BJ (cell line): ENCODE measurements at regions not wholly inside any gene's neighbourhood (a gene's known extent, or its start where the extent isn't known, plus 50 kb on each side); places are given as distances from the start of the nearest gene placed in this dataset.

Experiments
- CTCF ChIA-PET: fragments of 350-600 bp; formaldehyde crosslinking; extraction: SDS; loops from one replicate; lab custom pipeline; 2021; ENCODE audit warnings: antibody characterized with exemption, inconsistent platforms; lab: Yijun Ruan, JAX
- POLR2A ChIA-PET: fragments of 300-600 bp; sonication (Branson Sonifier 250); formaldehyde crosslinking; extraction: SDS; loops from one replicate; lab custom pipeline; 2021; ENCODE audit warnings: antibody characterized with exemption; lab: Charles Lee
- DNase-seq: peaks from one replicate; pipeline ENCODE4 v3.0.0-alpha.2; 2011; ENCODE audit warnings: low read depth
- H3K27me3 ChIP-seq: 2 replicates; pipeline ENCODE4 v1.6.0; 2011; ENCODE audit warnings: low read length; ENCODE audit not compliant: control insufficient read depth, insufficient read depth
- H3K36me3 ChIP-seq: 2 replicates; pipeline ENCODE4 v1.5.1; 2011; ENCODE audit warnings: low read length; ENCODE audit not compliant: control insufficient read depth, insufficient read depth
- H3K4me3 ChIP-seq: 2 replicates; pipeline ENCODE4 v1.5.1; 2011; ENCODE audit warnings: low read depth, mild to moderate bottlenecking, control low read depth, low read length
- TF ChIP-seq, protein P1 (sequence below): IDR thresholded peaks from 2 replicates; pipeline ENCODE4 v1.5.1; 2011; ENCODE audit warnings: low read depth, mild to moderate bottlenecking, control low read depth, inconsistent platforms, low read length, moderate library complexity; ENCODE audit not compliant: insufficient read depth

DNA sequence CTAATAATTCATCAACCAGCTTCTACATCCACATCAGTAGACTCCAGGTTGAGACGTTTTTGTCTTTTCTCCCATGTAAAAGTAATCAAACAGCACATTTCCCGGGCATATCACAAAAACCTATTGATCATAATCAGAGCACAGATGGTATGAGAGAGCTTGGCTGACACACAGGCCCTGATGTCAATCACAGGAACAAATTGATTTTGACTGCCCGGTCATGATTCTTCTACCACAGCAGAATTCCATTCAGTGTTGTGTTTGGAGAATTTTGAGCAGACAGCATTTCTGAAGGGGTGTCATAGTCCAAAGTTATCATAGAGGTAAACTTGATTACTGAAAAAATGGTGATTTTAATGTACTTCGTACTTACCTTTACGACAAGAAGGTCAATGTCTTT is 351.1 kb downstream of the ZSWIM6 start:
- POLR2A ChIA-PET: no interaction called here
- H3K36me3 ChIP-seq: no peaks in the 10 kb centered on the region
- no peak for DNase-seq
- CTCF ChIA-PET: no interaction called here
- H3K4me3 ChIP-seq: no peak overlapping the region
- peaks cover 5% of the 10 kb centered on the region; the same call in 1 of the 2 replicates for H3K27me3 ChIP-seq
- TF ChIP-seq, protein P1, sequence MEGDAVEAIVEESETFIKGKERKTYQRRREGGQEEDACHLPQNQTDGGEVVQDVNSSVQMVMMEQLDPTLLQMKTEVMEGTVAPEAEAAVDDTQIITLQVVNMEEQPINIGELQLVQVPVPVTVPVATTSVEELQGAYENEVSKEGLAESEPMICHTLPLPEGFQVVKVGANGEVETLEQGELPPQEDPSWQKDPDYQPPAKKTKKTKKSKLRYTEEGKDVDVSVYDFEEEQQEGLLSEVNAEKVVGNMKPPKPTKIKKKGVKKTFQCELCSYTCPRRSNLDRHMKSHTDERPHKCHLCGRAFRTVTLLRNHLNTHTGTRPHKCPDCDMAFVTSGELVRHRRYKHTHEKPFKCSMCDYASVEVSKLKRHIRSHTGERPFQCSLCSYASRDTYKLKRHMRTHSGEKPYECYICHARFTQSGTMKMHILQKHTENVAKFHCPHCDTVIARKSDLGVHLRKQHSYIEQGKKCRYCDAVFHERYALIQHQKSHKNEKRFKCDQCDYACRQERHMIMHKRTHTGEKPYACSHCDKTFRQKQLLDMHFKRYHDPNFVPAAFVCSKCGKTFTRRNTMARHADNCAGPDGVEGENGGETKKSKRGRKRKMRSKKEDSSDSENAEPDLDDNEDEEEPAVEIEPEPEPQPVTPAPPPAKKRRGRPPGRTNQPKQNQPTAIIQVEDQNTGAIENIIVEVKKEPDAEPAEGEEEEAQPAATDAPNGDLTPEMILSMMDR: no peak

DNA sequence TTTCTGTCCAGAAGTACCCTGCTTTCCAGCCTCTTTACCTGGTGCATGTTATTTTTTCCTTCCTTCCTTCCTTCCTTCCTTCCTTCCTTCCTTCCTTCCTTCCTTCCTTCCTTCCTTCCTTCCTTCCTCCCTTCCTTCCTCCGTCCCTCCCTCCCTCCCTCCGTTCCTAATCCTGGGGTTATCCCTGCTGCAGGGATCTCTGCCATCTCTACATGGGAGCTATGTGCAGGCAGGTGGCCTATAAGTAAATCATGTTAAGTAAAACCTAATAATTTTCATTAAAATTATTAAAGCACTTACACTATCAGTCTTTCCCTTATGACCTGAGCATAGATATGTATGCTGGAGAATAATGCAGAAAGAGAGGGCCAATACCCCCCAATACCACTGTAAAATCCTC is 351.9 kb downstream of the ZSWIM6 start:
- TF ChIP-seq, protein P1: no peak
- H3K4me3 ChIP-seq: no peak overlapping the region
- CTCF ChIA-PET: no interaction called here
- H3K27me3 ChIP-seq: peaks cover 4% of the 10 kb centered on the region; the same call in 1 of the 2 replicates
- H3K36me3 ChIP-seq: no peaks in the 10 kb centered on the region
- DNase-seq: no peak
- POLR2A ChIA-PET: no interaction called here

DNA sequence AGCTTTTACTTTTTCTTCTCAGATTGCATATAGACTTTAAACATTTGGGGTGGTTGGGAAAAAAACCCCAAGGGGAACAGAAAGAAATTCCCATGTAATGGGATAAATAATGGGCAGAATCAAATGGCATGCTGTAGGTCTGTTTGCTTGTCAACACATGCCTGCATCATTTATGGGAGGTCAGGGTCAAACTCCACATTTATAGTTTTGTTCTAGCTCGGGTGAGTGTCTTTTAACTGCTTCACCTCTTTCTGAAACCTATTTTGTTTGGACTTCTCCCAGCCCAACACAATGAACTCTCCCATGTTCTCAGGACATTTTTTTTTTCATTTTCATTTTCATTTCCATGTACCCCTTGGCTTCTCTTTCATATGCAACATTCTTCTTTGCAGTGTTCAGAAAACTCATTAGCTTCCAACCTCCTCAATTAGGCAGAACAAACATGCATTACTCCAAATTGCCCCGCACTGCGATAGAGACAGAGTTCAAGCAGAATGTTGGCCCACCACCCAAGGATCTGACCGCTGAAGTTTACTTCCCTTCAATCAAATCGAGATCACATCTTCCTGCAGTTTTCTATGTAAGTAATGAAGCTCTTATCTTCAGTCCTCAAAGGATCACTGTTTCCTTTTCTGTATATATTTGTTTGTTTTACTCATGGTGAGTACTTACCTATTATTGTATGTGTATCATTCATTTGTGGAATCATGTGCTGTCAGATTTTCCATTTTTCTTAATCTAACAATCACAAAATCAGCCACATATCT is 354.6 kb downstream of the ZSWIM6 start:
- TF ChIP-seq, protein P1: no peak
- Histone ChIP-seq H3K36me3 (no peaks in the 10 kb centered on the region), H3K4me3 (no peak overlapping the region), H3K27me3 (peaks cover 4% of the 10 kb centered on the region; the same call in 1 of the 2 replicates)
- no peak for DNase-seq
- ChIA-PET CTCF (interaction anchor here (0.7 kb wide), 1 partner anchor 28 kb away, joined by 3 read pairs; no protein-coding TSS in a partner anchor), POLR2A (no interaction called here)

DNA sequence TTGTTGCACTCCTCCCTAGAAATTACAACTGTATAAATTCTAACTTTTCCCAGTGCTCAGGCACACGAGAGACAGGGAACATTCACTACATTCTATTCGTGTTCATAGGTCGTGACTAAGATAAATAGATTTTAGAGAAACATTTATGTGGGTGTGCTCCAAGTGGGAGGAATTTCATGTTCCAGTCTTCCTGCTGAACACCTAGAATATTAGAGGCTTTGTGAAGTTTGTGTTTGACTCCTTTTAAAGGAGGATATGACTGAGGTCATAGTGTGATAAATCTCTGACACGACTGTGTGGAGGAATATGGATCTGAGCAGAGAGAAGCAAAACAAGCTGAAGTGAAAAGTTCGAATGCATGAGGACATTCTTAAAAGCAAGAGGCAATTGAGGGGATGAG is 355.3 kb downstream of the ZSWIM6 start:
- POLR2A ChIA-PET: no interaction called here
- TF ChIP-seq, protein P1: no peak

DNA sequence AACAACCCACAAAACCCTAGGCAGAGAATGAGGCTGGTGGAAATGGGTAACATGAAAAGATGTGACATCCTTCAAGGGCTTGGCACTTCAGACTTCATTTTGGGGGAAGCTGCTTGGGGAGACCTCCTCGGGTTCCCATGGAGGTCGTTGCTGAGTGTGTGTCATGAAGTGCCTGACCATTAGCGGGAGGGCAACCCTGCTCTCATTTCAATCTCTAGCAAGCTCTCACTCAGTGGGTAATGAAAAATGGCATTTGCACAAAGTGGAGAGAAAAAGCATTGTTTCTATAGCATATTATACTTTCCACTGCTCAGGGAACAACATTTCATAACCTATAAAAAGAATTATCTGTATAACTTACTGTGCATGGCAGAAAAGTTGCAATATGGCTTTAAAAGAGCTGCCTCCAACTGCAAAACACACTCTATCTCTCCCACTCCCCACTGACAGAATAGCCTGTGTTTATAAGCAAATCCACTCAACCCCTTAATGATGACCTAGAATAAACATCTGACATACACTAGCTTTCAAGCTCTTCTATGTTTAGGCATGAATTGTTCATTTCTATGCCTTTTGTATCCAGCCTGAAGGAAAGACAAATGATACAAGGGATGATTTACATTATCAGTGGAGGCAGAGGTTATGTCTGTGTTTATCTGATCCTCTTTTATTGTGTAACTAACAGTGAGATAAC is 357.2 kb downstream of the ZSWIM6 start:
- Histone ChIP-seq H3K4me3 (no peak overlapping the region), H3K27me3 (peaks cover 4% of the 10 kb centered on the region; the same call in 1 of the 2 replicates), H3K36me3 (no peaks in the 10 kb centered on the region)
- DNase-seq: no peak
- ChIA-PET CTCF (no interaction called here), POLR2A (no interaction called here)
- TF ChIP-seq, protein P1: no peak

More for the DNA sequence above, 355.3 kb downstream of the ZSWIM6 start:
- peak; percentile 10 for DNase-seq
- Histone ChIP-seq H3K27me3 (peaks cover 4% of the 10 kb centered on the region; the same call in 1 of the 2 replicates), H3K4me3 (no peak overlapping the region), H3K36me3 (no peaks in the 10 kb centered on the region)
- CTCF ChIA-PET: interaction anchor here (1.3 kb wide), 1 partner anchor 14 kb away, joined by 3 read pairs; no protein-coding TSS in a partner anchor
